Adipocyte (in vitro differentiated cells): ENCODE measurements at regions not wholly inside any gene's neighbourhood (a gene's known extent, or its start where the extent isn't known, plus 50 kb on each side); places are given as distances from the start of the nearest gene placed in this dataset.
A peak's percentile ranks its signal among the peaks of the same experiment; 100 is the strongest.

Source experiments
- DNase-seq: peaks from one replicate; pipeline ENCODE4 v3.0.0-alpha.2; 2015; ENCODE audit warnings: low read depth
- H3K27me3 ChIP-seq: replicated peaks from 2 replicates; pipeline ENCODE4 v1.7.0; 2013; ENCODE audit warnings: mild to moderate bottlenecking, low read length, moderate library complexity; ENCODE audit not compliant: control insufficient read depth, insufficient read depth
- H3K36me3 ChIP-seq: 2 replicates; pipeline ENCODE4 v1.7.0; 2013; ENCODE audit warnings: low read length, mild to moderate bottlenecking, moderate library complexity; ENCODE audit not compliant: control insufficient read depth, insufficient read depth, severe bottlenecking
- H3K4me1 ChIP-seq: 2 replicates; pipeline ENCODE4 v1.7.0; 2013; ENCODE audit warnings: mild to moderate bottlenecking, low read length, moderate library complexity; ENCODE audit not compliant: control insufficient read depth, insufficient read depth
- H3K4me3 ChIP-seq: 2 replicates; pipeline ENCODE4 v1.7.0; 2013; ENCODE audit warnings: mild to moderate bottlenecking, low read length, moderate library complexity
- H3K9ac ChIP-seq: 2 replicates; pipeline ENCODE4 v1.7.0; 2013; ENCODE audit warnings: mild to moderate bottlenecking, low read length, moderate library complexity
- H3K9me3 ChIP-seq: 2 replicates; pipeline ENCODE4 v1.7.0; 2013; ENCODE audit warnings: mild to moderate bottlenecking, low read length, moderate library complexity; ENCODE audit not compliant: control insufficient read depth

DNA sequence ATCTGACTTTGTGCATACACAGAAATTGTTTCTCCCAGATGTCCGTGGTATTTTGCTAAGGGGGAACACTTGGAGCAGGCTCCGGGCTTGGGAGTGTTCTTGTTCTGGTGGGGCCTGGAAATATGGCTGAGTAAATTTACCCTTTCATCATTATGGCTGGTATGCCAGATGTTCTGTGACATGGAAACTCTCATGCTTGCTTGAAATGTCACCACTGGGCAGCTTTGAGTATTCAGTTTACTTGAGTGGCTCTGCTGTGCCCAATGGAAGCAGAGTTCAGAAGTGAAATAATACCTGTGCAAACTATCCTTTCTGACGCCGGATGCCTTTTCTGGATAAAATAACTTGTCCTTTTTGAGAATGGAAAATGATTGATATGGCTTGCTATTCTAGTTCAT is 283.6 kb upstream of the TPM1 start:
- Histone ChIP-seq H3K9me3 (no peaks in the 10 kb centered on the region), H3K36me3 (peaks cover 71% of the 10 kb centered on the region), H3K9ac (peak overlapping the region; percentile 67), H3K27me3 (no peaks in the 10 kb centered on the region), H3K4me1 (peaks cover 25% of the 10 kb centered on the region), H3K4me3 (peak overlapping the region; percentile 60)
- peak; percentile 33 for DNase-seq

DNA sequence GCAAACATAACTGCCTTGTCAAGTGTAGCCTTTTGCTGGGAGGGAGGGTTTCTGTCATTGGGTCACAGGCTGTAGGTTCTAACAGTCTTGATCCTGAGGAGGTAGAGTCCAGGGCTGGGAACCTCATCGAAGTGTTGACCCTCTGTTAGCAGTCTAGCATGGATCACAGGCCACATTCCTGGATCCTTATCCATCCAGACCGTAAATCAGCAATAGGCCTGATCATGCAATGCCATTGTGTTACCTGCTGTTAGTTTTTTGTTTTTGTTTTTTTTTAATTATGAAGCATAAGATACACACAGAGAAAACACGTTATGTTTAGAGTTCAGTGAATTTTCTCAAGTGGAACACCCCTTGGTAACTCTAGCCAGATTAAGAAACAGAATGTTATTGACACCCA is 282.0 kb upstream of the TPM1 start:
- Histone ChIP-seq H3K36me3 (peaks cover 70% of the 10 kb centered on the region), H3K4me1 (peaks cover 25% of the 10 kb centered on the region), H3K27me3 (no peaks in the 10 kb centered on the region), H3K9ac (no peak overlapping the region), H3K9me3 (no peaks in the 10 kb centered on the region), H3K4me3 (no peak overlapping the region)
- no peak for DNase-seq

DNA sequence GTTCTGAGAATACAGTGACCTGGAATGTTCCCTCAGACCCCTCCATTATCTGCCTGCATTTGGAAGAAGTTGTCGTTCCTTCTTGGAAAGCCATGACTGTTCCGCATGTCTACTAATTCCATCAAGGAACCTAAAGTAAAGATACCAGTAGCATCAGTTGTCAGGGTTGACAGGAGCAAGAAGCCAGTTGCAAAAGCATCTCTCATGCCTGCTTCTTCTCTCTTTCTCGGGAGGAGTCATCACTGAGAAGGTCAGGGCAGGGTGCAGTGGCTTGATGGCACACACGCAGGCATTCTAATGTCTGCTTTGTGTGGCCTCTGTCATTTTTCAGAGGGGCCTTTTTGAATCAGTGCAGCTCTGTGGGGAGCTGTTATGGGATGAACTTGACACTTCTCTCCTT is 276.6 kb upstream of the TPM1 start:
- Histone ChIP-seq H3K27me3 (no peaks in the 10 kb centered on the region), H3K4me1 (peaks cover 2% of the 10 kb centered on the region), H3K9me3 (no peaks in the 10 kb centered on the region), H3K4me3 (no peak overlapping the region), H3K9ac (no peak overlapping the region), H3K36me3 (peaks cover 95% of the 10 kb centered on the region)
- DNase-seq, result no peak

DNA sequence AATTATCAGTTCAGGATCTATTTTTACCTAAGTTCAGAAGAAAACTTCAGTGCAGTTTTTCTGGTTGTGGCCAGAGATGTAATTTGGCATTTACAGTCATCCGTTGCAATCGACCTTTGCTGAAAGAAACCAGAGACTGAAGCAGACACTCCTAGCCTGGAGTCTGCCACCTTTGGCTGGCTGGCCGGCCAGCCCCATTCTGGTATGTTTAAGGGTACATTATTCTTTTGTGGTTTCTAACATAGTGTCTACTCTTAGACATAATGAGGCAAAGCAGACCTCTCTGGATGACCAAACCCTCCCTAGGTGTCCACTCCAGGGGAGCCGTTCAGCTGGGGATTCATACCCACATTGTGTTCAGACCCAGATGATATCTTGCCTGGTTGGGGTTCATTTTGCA is 275.9 kb upstream of the TPM1 start:
- H3K4me3 ChIP-seq, result no peak overlapping the region
- H3K9ac ChIP-seq, result no peak overlapping the region
- H3K4me1 ChIP-seq, result peaks cover 9% of the 10 kb centered on the region
- H3K9me3 ChIP-seq, result no peaks in the 10 kb centered on the region
- no peaks in the 10 kb centered on the region for H3K27me3 ChIP-seq
- H3K36me3 ChIP-seq, result peaks cover 96% of the 10 kb centered on the region
- no peak for DNase-seq

DNA sequence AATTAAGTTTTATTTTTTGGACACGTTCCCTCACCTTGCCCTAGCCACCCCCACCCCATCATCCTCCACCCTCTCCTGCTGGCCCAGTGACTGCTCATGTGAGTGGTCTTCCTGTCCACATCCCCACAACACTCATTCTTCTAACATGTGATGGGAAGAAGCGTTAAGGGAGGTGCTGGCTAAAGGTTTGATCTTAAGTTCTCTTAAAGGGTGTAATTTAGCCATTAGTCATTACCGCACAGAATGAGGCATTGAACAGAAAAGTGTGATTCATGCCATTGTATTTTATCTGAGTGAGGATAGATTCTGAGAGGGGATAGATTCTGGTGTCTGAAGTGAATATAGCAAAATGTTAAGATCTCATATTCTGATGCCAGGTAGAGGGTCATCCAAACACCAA is 272.9 kb upstream of the TPM1 start:
- Histone ChIP-seq H3K4me3 (no peak overlapping the region), H3K9me3 (no peaks in the 10 kb centered on the region), H3K4me1 (peaks cover 10% of the 10 kb centered on the region), H3K36me3 (peaks cover 94% of the 10 kb centered on the region), H3K9ac (no peak overlapping the region), H3K27me3 (no peaks in the 10 kb centered on the region)
- no peak for DNase-seq

DNA sequence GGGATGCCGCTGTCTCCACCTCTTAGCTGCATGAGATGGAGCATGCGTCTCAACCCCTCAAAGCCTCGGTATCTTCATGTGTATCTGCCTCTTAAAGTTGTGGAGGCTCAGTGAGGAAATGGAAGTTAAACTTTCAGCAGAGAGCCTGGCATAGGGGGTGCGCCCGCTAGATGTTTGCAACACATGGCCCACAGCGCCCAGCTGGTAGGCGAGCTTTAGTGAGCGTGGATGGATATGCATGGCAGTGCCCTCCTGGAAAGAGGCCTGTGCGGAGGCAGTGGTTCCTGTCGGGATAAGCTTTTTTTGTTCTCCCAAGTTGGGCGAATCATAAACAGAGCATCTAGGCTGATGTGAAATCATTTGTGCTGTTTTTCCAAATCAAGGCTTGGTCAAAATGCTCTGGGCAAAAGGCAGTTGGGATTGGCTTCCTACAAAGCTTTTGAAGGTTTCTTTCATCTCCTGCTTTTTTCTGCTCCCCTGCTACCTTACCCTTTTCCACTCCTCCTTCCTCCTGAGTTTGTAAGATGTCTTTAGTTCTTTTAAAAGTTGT is 272.4 kb upstream of the TPM1 start:
- no peak for DNase-seq
- no peaks in the 10 kb centered on the region for H3K27me3 ChIP-seq
- H3K9me3 ChIP-seq, result no peaks in the 10 kb centered on the region
- peaks cover 10% of the 10 kb centered on the region for H3K4me1 ChIP-seq
- H3K36me3 ChIP-seq, result peaks cover 92% of the 10 kb centered on the region
- H3K4me3 ChIP-seq, result no peak overlapping the region
- no peak overlapping the region for H3K9ac ChIP-seq

DNA sequence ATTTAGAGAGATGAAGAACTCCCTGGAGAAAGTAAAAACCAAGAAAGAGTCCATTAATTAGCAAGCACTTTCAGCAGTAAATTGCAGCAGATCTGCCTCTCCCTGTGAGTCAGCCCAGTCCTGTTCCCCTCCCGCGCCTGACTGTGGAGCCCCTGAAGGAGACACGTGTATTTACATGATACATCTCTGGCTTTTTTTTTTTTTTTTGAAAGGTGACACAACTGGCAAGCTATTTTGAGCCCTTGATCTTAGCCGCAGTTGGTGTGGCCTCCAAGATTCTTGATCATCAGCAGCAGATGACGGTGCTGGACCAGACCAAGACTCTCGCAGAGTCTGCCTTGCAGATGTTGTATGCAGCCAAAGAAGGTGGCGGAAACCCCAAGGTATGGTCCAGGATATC is 271.8 kb upstream of the TPM1 start:
- H3K4me3 ChIP-seq, result no peak overlapping the region
- DNase-seq, result peak; percentile 64
- H3K36me3 ChIP-seq, result peaks cover 92% of the 10 kb centered on the region
- no peaks in the 10 kb centered on the region for H3K9me3 ChIP-seq
- H3K4me1 ChIP-seq, result peaks cover 10% of the 10 kb centered on the region
- H3K9ac ChIP-seq, result no peak overlapping the region
- no peaks in the 10 kb centered on the region for H3K27me3 ChIP-seq

DNA sequence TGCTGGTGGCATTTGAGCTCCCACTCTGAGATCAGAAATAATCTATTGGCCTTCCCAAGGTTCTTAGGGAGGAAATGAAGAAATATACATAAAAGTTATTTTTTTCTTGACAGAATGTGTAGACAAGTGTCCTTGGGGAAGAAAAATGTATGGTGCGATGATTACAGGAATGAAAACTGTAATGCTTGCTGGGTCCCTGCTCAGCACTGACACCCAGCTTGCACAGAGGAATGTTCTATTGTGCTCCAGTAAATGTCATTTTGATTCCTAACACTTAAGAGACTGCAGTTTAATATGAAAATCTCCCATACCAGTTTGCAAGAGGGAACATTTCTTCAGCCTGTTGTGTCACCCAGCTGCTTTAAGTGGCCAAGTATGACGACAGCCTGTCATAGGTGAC is 271.3 kb upstream of the TPM1 start:
- Histone ChIP-seq H3K36me3 (peaks cover 92% of the 10 kb centered on the region), H3K4me1 (peaks cover 10% of the 10 kb centered on the region), H3K9me3 (no peaks in the 10 kb centered on the region), H3K27me3 (no peaks in the 10 kb centered on the region), H3K4me3 (no peak overlapping the region), H3K9ac (no peak overlapping the region)
- no peak for DNase-seq

DNA sequence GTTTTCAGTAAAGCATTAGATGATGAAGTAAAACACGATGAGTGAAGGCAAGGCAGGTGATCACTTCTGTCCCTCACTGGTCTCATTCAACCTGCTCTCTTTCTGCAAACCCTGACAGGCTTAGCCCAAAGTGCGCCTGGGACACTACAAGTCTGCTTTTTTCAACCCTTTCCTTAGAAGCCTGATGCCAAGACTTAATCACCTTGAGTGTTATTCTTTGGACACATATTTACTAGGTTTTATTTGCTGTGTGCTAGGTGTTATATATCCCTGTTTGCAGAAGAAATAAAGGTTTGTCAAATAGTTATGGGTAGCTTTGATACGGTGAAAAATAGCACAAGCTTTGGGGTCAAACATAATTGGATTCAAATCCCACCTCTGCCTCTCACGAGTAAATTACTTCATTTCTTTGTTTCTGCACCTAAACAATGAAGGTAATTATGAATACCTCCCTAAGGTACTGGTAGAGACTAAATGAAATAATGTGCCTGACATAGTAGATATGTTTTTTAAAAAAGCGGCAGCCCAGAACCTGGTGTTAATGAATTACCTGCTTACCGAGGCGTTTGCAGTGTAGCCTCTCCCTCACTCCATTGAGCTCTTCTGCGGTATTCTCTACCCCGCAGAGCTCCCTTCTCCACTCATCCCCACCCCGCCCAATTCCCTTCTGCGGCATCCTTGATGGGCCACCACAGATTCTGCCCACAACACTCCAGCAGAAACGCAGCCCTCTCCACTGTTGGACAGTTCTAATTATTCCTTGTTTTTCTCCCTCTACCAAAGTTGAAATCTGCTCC is 269.0 kb upstream of the TPM1 start:
- Histone ChIP-seq H3K36me3 (peaks cover 84% of the 10 kb centered on the region), H3K27me3 (no peaks in the 10 kb centered on the region), H3K4me1 (peaks cover 23% of the 10 kb centered on the region), H3K9ac (no peak overlapping the region), H3K4me3 (no peak overlapping the region), H3K9me3 (no peaks in the 10 kb centered on the region)
- no peak for DNase-seq

DNA sequence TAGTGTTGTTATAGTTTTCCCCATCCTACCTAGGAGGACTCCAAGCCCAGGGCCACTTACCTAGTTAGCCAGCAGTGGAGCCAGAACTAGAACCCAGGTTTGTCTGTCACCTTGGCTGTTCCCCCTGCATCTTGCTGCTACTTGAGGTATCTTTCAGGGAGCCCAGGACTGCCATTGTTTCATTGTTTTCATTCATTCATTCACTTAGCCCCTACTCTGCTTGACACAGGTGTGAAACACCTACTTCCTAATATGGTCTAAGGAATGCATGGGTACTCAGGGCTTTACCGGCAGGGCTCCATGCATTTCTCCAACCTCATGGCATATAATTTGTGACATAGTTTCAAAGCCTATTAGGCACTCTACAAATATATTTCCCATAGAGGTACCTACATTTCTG is 266.6 kb upstream of the TPM1 start:
- DNase-seq, result no peak
- Histone ChIP-seq H3K27me3 (no peaks in the 10 kb centered on the region), H3K9me3 (no peaks in the 10 kb centered on the region), H3K4me3 (no peak overlapping the region), H3K36me3 (peaks cover 75% of the 10 kb centered on the region), H3K9ac (no peak overlapping the region), H3K4me1 (peaks cover 34% of the 10 kb centered on the region)

DNA sequence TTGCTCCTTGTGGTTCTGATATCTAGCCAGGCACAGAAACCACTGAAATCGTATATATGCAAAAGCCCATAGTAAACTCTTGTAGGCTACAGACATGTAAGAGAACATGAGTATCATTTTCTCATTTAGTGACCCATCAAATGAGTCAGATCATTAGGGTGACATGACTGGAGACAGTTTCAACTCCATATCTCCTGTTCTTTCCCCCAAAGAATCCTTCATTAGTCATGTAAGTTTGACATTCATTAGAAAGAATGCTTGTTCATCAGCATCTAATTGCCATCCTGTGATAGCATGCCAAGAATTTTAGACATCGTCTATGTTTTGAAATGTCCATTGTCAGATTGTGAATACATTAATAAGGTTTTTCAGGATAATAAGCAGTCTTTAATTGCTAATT is 264.9 kb upstream of the TPM1 start:
- peaks cover 65% of the 10 kb centered on the region for H3K36me3 ChIP-seq
- DNase-seq, result no peak
- no peak overlapping the region for H3K9ac ChIP-seq
- H3K4me1 ChIP-seq, result peaks cover 42% of the 10 kb centered on the region
- H3K9me3 ChIP-seq, result no peaks in the 10 kb centered on the region
- no peak overlapping the region for H3K4me3 ChIP-seq
- H3K27me3 ChIP-seq, result no peaks in the 10 kb centered on the region
